ENCODE measurements at regions not wholly inside any gene's neighbourhood (a gene's known extent, or its start where the extent isn't known, plus 50 kb on each side); places are given as distances from the start of the nearest gene placed in this dataset.

DNA sequence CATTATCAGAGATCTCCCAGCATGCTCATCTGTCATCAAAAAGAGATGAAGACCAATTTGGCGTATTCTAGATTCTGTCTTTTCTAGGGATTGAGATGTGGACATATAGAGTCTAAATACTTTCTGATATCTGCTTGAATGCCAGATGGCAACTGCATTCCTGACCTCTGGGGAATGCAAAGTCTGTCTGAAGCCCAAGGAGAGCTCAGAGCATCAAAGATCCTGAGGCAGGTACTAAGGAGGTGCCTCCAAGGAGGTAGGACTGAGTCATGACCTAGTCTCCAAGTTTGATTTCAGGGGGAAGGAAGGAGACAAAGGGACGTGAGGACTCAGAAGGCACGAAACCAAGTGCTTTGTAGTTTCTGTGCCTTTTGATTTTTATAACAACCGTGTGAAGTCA, 448.4 kb downstream of the HS3ST3B1 start:
- TF ChIP-seq EP300 (IDR thresholded peaks at IDR 0.05; ENCODE audit: borderline replicate concordance), result no peak
- TF ChIP-seq EGR1 (IDR thresholded peaks at IDR 0.05), result no peak
- no peak for TF ChIP-seq NFIC (IDR thresholded peaks at IDR 0.05)
- TF ChIP-seq, protein P1, sequence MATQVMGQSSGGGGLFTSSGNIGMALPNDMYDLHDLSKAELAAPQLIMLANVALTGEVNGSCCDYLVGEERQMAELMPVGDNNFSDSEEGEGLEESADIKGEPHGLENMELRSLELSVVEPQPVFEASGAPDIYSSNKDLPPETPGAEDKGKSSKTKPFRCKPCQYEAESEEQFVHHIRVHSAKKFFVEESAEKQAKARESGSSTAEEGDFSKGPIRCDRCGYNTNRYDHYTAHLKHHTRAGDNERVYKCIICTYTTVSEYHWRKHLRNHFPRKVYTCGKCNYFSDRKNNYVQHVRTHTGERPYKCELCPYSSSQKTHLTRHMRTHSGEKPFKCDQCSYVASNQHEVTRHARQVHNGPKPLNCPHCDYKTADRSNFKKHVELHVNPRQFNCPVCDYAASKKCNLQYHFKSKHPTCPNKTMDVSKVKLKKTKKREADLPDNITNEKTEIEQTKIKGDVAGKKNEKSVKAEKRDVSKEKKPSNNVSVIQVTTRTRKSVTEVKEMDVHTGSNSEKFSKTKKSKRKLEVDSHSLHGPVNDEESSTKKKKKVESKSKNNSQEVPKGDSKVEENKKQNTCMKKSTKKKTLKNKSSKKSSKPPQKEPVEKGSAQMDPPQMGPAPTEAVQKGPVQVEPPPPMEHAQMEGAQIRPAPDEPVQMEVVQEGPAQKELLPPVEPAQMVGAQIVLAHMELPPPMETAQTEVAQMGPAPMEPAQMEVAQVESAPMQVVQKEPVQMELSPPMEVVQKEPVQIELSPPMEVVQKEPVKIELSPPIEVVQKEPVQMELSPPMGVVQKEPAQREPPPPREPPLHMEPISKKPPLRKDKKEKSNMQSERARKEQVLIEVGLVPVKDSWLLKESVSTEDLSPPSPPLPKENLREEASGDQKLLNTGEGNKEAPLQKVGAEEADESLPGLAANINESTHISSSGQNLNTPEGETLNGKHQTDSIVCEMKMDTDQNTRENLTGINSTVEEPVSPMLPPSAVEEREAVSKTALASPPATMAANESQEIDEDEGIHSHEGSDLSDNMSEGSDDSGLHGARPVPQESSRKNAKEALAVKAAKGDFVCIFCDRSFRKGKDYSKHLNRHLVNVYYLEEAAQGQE (IDR thresholded peaks at IDR 0.05; ENCODE audit: low read depth), result no peak
- TF ChIP-seq ZBTB7A (IDR thresholded peaks at IDR 0.05; ENCODE audit: low read depth), result no peak
- TF ChIP-seq TEAD4 (IDR thresholded peaks at IDR 0.05), result no peak
- TF ChIP-seq, protein P2, sequence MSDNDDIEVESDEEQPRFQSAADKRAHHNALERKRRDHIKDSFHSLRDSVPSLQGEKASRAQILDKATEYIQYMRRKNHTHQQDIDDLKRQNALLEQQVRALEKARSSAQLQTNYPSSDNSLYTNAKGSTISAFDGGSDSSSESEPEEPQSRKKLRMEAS (IDR thresholded peaks at IDR 0.05), result no peak
- TF ChIP-seq CEBPB (IDR thresholded peaks at IDR 0.05), result no peak
- no peak for TF ChIP-seq TAF1 (IDR thresholded peaks at IDR 0.05; ENCODE audit: low read depth)
- TF ChIP-seq YY1 (IDR thresholded peaks at IDR 0.05; ENCODE audit: low read depth), result no peak
- TF ChIP-seq RAD21 (IDR thresholded peaks at IDR 0.05; ENCODE audit: low read depth), result no peak
- TF ChIP-seq FOXM1 (IDR thresholded peaks at IDR 0.05; ENCODE audit: borderline replicate concordance, low read depth), result no peak
- no peak for TF ChIP-seq CREB1 (IDR thresholded peaks at IDR 0.05; ENCODE audit: low read depth)
- TF ChIP-seq, protein P3, sequence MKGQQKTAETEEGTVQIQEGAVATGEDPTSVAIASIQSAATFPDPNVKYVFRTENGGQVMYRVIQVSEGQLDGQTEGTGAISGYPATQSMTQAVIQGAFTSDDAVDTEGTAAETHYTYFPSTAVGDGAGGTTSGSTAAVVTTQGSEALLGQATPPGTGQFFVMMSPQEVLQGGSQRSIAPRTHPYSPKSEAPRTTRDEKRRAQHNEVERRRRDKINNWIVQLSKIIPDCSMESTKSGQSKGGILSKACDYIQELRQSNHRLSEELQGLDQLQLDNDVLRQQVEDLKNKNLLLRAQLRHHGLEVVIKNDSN (IDR thresholded peaks at IDR 0.05), result no peak

All from Ishikawa (cell line).